A549 (cell line): ENCODE measurements at regions not wholly inside any gene's neighbourhood (a gene's known extent, or its start where the extent isn't known, plus 50 kb on each side); places are given as distances from the start of the nearest gene placed in this dataset.

Source experiments
- MAZ ChIP-seq: fragments of 150-350 bp; IDR thresholded peaks from 2 replicates; pipeline ENCODE4 v1.6.1; 2014; ENCODE audit warnings: antibody characterized with exemption, low read depth, low read length, borderline replicate concordance
- POLR2A ChIP-seq: IDR thresholded peaks from 2 replicates; pipeline ENCODE4 v1.6.1; 2012; ENCODE audit warnings: mild to moderate bottlenecking, low read length

GRCh38 chr15:96417760-96418130, 87.2 kb downstream of the NR2F2 start:
- TF ChIP-seq MAZ = no peak
- TF ChIP-seq POLR2A = no peak
